B cell (primary cell): ENCODE measurements at regions not wholly inside any gene's neighbourhood (a gene's known extent, or its start where the extent isn't known, plus 50 kb on each side); places are given as distances from the start of the nearest gene placed in this dataset.

Experiments
- ATAC-seq: fragments of 200-7000 bp; cut with Tn5 transposase; one replicate; pipeline ENCODE4 v1.10.0; 2021; ENCODE audit warnings: low read depth, mild to moderate bottlenecking, moderate number of reproducible peaks, moderate library complexity
- CTCF ChIA-PET: fragments of 350-600 bp; sonication (Branson Sonifier 250); formaldehyde crosslinking; loops from one replicate; lab custom pipeline; 2021; ENCODE audit warnings: antibody characterized with exemption, inconsistent platforms; lab: Charles Lee
- POLR2A ChIA-PET: fragments of 350-600 bp; sonication (Branson Sonifier 250); formaldehyde crosslinking; loops from one replicate; lab custom pipeline; 2021; ENCODE audit warnings: antibody characterized with exemption; lab: Charles Lee
- DNase-seq: peaks from one replicate; pipeline ENCODE4 v3.0.0; 2013
- H2AFZ ChIP-seq: 2 replicates; pipeline ENCODE4 v1.6.1; 2012; ENCODE audit warnings: mild to moderate bottlenecking, low read depth, low read length; ENCODE audit not compliant: insufficient read depth, poor library complexity, severe bottlenecking
- H3K27ac ChIP-seq, 2 donors: 1 replicate in 1 of 2; 2 replicates in 1 of 2; pipeline ENCODE4 v1.5.1; 2012 to 2013; ENCODE audit warnings: low read length in 2 of 2, mild to moderate bottlenecking in 2 of 2, moderate library complexity in 1 of 2
- H3K27me3 ChIP-seq, 4 experiments: fragments of 200-600 bp in 1 of 4; sonication (generic) in 1 of 4; replicated peaks in 1 of 4; 1 replicate in 2 of 4; 2 replicates in 2 of 4; pipeline versions ENCODE4 v1.6.1 to v1.7.0; 2013 to 2016; ENCODE audit warnings: low read length in 3 of 4, mild to moderate bottlenecking in 2 of 4, mixed read lengths in 1 of 4, moderate library complexity in 1 of 4; ENCODE audit not compliant: insufficient read depth in 4 of 4, control insufficient read depth in 3 of 4; ENCODE audit errors: control extremely low read depth in 1 of 4
- H3K36me3 ChIP-seq, 2 experiments: replicated peaks in 1 of 2; 1 replicate in 1 of 2; 2 replicates in 1 of 2; pipeline versions ENCODE4 v1.6.1 to v1.7.1; 2013; ENCODE audit warnings: low read length in 1 of 2; ENCODE audit not compliant: insufficient read depth in 2 of 2, control insufficient read depth in 1 of 2; ENCODE audit errors: control extremely low read depth in 1 of 2, extremely low read depth in 1 of 2
- H3K4me1 ChIP-seq, 2 donors: fragments of 200-600 bp in 1 of 2; sonication (generic) in 1 of 2; 1 replicate in 1 of 2; 2 replicates in 1 of 2; pipeline versions ENCODE4 v1.5.1 to v1.6.1; 2013 to 2017; ENCODE audit warnings: low read length in 2 of 2; ENCODE audit not compliant: control insufficient read depth in 2 of 2, insufficient read depth in 2 of 2
- H3K4me2 ChIP-seq: replicated peaks from 2 replicates; pipeline ENCODE3; 2012; ENCODE audit warnings: mild to moderate bottlenecking, low read depth, low read length; ENCODE audit not compliant: poor library complexity, severe bottlenecking
- H3K4me3 ChIP-seq, 5 experiments: fragments of 200-600 bp in 1 of 5; sonication (generic) in 1 of 5; 1 replicate in 3 of 5; 2 replicates in 2 of 5; pipeline versions ENCODE4 v1.5.1 to v1.7.0; 2011 to 2016; ENCODE audit warnings: low read length in 4 of 5, mild to moderate bottlenecking in 4 of 5, low read depth in 2 of 5, control low read depth in 1 of 5, moderate library complexity in 1 of 5; ENCODE audit not compliant: insufficient read depth in 1 of 5; ENCODE audit errors: control extremely low read depth in 1 of 5, extremely low read depth in 1 of 5
- H3K79me2 ChIP-seq: fragments of 200-600 bp; sonication (generic); one replicate; pipeline ENCODE4 v1.6.0; 2016; ENCODE audit warnings: low read length; ENCODE audit not compliant: control insufficient read depth, insufficient read depth
- H3K9ac ChIP-seq: fragments of 200-600 bp; sonication (generic); 2 replicates; pipeline ENCODE4 v1.6.1; 2017; ENCODE audit warnings: mild to moderate bottlenecking, low read length, moderate library complexity
- H3K9me3 ChIP-seq, 3 donors: one replicate each; pipeline versions ENCODE4 v1.6.1 to v1.7.1; 2013; ENCODE audit warnings: low read length in 2 of 3; ENCODE audit not compliant: control insufficient read depth in 2 of 3, insufficient read depth in 1 of 3; ENCODE audit errors: control extremely low read depth in 1 of 3
- H4K20me1 ChIP-seq: 2 replicates; pipeline ENCODE4 v1.6.0; 2012; ENCODE audit warnings: mild to moderate bottlenecking, low read length; ENCODE audit not compliant: insufficient read depth, control insufficient read depth, poor library complexity, severe bottlenecking
- H3K27ac Mint-ChIP-seq: one replicate; pipeline ENCODE4 v1.8.0; 2021; ENCODE audit warnings: mixed read lengths
- H3K27me3 Mint-ChIP-seq: one replicate; pipeline ENCODE4 v1.8.0; 2021; ENCODE audit warnings: mixed read lengths
- H3K4me1 Mint-ChIP-seq: one replicate; pipeline ENCODE4 v1.8.0; 2021; ENCODE audit warnings: mixed read lengths
- H3K4me3 Mint-ChIP-seq: one replicate; pipeline ENCODE4 v1.8.0; 2021; ENCODE audit warnings: mixed read lengths
- H3K9me3 Mint-ChIP-seq: one replicate; pipeline ENCODE4 v1.8.0; 2022; ENCODE audit warnings: mixed read lengths; ENCODE audit not compliant: insufficient read depth
- CTCF ChIP-seq: fragments of 200-600 bp; IDR thresholded peaks from one replicate; pipeline ENCODE4 v1.8.0; 2022; ENCODE audit warnings: antibody characterized with exemption, mild to moderate bottlenecking
- EZH2 ChIP-seq: IDR thresholded peaks from 2 replicates; pipeline ENCODE4 v1.6.1; 2012; ENCODE audit warnings: borderline replicate concordance, low read depth, mild to moderate bottlenecking, moderate library complexity, low read length; ENCODE audit not compliant: insufficient read depth, poor library complexity, severe bottlenecking
- WGBS: methylation state at CpG from one replicate; pipeline ENCODE4 v1.1.5; 2013; ENCODE audit warnings: missing lambda C conversion rate; ENCODE audit not compliant: insufficient coverage; 5-methylcytosine and 5-hydroxymethylcytosine counted together
- intact Hi-C: fragments of 100-400 bp; cut with micrococcal nuclease; formaldehyde crosslinking; loops from one replicate; pipeline ENCODE4 v1.10.0; 2022

- no peak for TF ChIP-seq CTCF
- TF ChIP-seq EZH2 = no peak
- H3K27me3 ChIP-seq = no peaks in the 10 kb centered on the region
- H3K4me1 Mint-ChIP-seq = no peaks in the 10 kb centered on the region
- H3K4me2 ChIP-seq = no peak overlapping the region
- H3K4me3 Mint-ChIP-seq = no peak overlapping the region
- H4K20me1 ChIP-seq = no peaks in the 10 kb centered on the region
- 90% methylated on average over 2 of the region's 3 CpGs for WGBS
- H3K27ac Mint-ChIP-seq = no peak overlapping the region
- ATAC-seq = no peak
- no peak overlapping the region for H3K9ac ChIP-seq
- intact Hi-C loops = no loop called here
- no peak overlapping the region for H3K4me3 ChIP-seq
- ChIA-PET POLR2A (no interaction called here), CTCF (interaction anchor here (0.6 kb wide), 1 partner anchor 50 kb away, joined by 3 read pairs; no protein-coding TSS in a partner anchor)
- no peak for DNase-seq
- H2AFZ ChIP-seq = no peak overlapping the region
- H3K4me1 ChIP-seq = no peaks in the 10 kb centered on the region
- H3K9me3 ChIP-seq = no peaks in the 10 kb centered on the region
- no peak overlapping the region for H3K27ac ChIP-seq
- no peaks in the 10 kb centered on the region for H3K9me3 Mint-ChIP-seq
- no peaks in the 10 kb centered on the region for H3K36me3 ChIP-seq
- H3K27me3 Mint-ChIP-seq = peaks cover 11% of the 10 kb centered on the region
- no peaks in the 10 kb centered on the region for H3K79me2 ChIP-seq
Measured at GRCh38 chr1:208637181-208637580, 393.0 kb upstream of the PLXNA2 start.

- DNase-seq = no peak
- no peak overlapping the region for H3K4me3 ChIP-seq
- no peak for ATAC-seq
- no peak overlapping the region for H3K4me2 ChIP-seq
- no peaks in the 10 kb centered on the region for H4K20me1 ChIP-seq
- H3K79me2 ChIP-seq = no peaks in the 10 kb centered on the region
- TF ChIP-seq CTCF = no peak
- no peak for TF ChIP-seq EZH2
- no peaks in the 10 kb centered on the region for H3K36me3 ChIP-seq
- WGBS = 91% methylated on average over 1 of the region's 2 CpGs
- H3K4me1 ChIP-seq = no peaks in the 10 kb centered on the region
- Mint-ChIP-seq H3K27ac (no peak overlapping the region), H3K9me3 (no peaks in the 10 kb centered on the region), H3K27me3 (peaks cover 11% of the 10 kb centered on the region), H3K4me1 (no peaks in the 10 kb centered on the region), H3K4me3 (no peak overlapping the region)
- no peaks in the 10 kb centered on the region for H3K27me3 ChIP-seq
- intact Hi-C loops = no loop called here
- no peak overlapping the region for H3K27ac ChIP-seq
- ChIA-PET CTCF (interaction anchor here (1.1 kb wide), 1 partner anchor 15 kb away, joined by 3 read pairs; no protein-coding TSS in a partner anchor), POLR2A (no interaction called here)
- no peak overlapping the region for H2AFZ ChIP-seq
- H3K9me3 ChIP-seq = no peaks in the 10 kb centered on the region
- H3K9ac ChIP-seq = no peak overlapping the region
Measured at GRCh38 chr1:208639382-208639781, 395.2 kb upstream of the PLXNA2 start.
